ENCODE measurements at regions not wholly inside any gene's neighbourhood (a gene's known extent, or its start where the extent isn't known, plus 50 kb on each side); places are given as distances from the start of the nearest gene placed in this dataset.

- H3K79me1 ChIP-seq (ENCODE audit: insufficient read depth, low read depth, low read length, poor library complexity, severe bottlenecking): no peaks in the 10 kb centered on the region
- H3K9me3 ChIP-seq (ENCODE audit: control insufficient read depth, low read depth, low read length): no peaks in the 10 kb centered on the region
- no peaks in the 10 kb centered on the region; the same call in 1 of the 2 replicates for H3K4me1 ChIP-seq (ENCODE audit: insufficient read depth, low read length)
- H3K4ac ChIP-seq (ENCODE audit: low read depth, low read length): no peak overlapping the region
- no peak overlapping the region for H2BK12ac ChIP-seq (ENCODE audit: insufficient read length, low read depth, low read length)
- Mint-ChIP-seq H3K9me3 (peaks cover 21 to 23% of the 10 kb centered on the region in 2 experiments), H3K4me1 (peaks cover 13 to 21% of the 10 kb centered on the region in 2 experiments), H3K27ac (no peak overlapping the region), H3K4me3 (no peak overlapping the region), H3K27me3 (ENCODE audit: low read depth) (peaks cover 10% of the 10 kb centered on the region), H3K36me3 (ENCODE audit: insufficient read depth in 1 of 3, low read depth in 3 of 3) (peaks cover 2 to 22% (median 4%) of the 10 kb centered on the region in 3 experiments; a peak in 5 of 7 replicates)
- no peaks in the 10 kb centered on the region for H3K23me2 ChIP-seq (ENCODE audit: insufficient read length, low read depth, low read length, poor library complexity, severe bottlenecking)
- H2AFZ ChIP-seq (ENCODE audit: low read length): no peak overlapping the region
- H3K27ac ChIP-seq (ENCODE audit: insufficient read length, low read depth, low read length): no peak overlapping the region
- H2BK20ac ChIP-seq (ENCODE audit: low read depth, low read length, poor library complexity, severe bottlenecking): no peak overlapping the region
- no peak overlapping the region for H3K9ac ChIP-seq (ENCODE audit: extremely low read depth, insufficient read length, low read length)
- no peak overlapping the region for H4K91ac ChIP-seq (ENCODE audit: insufficient read length, low read depth, low read length)
- TF ChIP-seq CTCF (conservative IDR thresholded peaks at IDR 0.05): no peak
- H3K79me2 ChIP-seq (ENCODE audit: insufficient read depth, low read length): no peaks in the 10 kb centered on the region
- H3K27me3 ChIP-seq (ENCODE audit: insufficient read depth, low read length): no peaks in the 10 kb centered on the region
- WGBS (ENCODE audit: extremely low coverage, insufficient read length, low lambda C conversion rate): no CpG with 5 or more reads among the region's 2 CpGs
- no peak overlapping the region for H2BK5ac ChIP-seq (ENCODE audit: insufficient read length, low read length)
- H4K8ac ChIP-seq (replicated peaks; ENCODE audit: insufficient read length, low read depth, low read length): no peak overlapping the region
- no peak overlapping the region for H3K14ac ChIP-seq (ENCODE audit: insufficient read depth, low read length)
- H2BK120ac ChIP-seq (ENCODE audit: low read depth, low read length, poor library complexity, severe bottlenecking): no peak overlapping the region
- H2AK5ac ChIP-seq (ENCODE audit: insufficient read length, low read length): no peak overlapping the region
- H4K5ac ChIP-seq (ENCODE audit: insufficient read length, low read depth, low read length): no peak overlapping the region
- H3K18ac ChIP-seq (ENCODE audit: insufficient read length, low read depth, low read length): no peak overlapping the region
- H4K20me1 ChIP-seq (ENCODE audit: control insufficient read depth, insufficient read depth, insufficient read length): no peaks in the 10 kb centered on the region
- no peak overlapping the region for H3K23ac ChIP-seq (ENCODE audit: insufficient read length, low read depth, low read length)
- DNase-seq: no peak
- no peak overlapping the region for H3T11ph ChIP-seq (ENCODE audit: low read length)
- H3K4me2 ChIP-seq (ENCODE audit: insufficient read depth, insufficient read length, low read length): no peak overlapping the region
- H2BK15ac ChIP-seq (ENCODE audit: low read depth, low read length): no peak overlapping the region
- H3K56ac ChIP-seq (ENCODE audit: insufficient read length, low read depth, low read length): no peak overlapping the region
Measured at GRCh38 chr11:120041625-120042024, 96.3 kb downstream of the TRIM29 start.
